Body of pancreas (tissue), 4 donors: ENCODE measurements at regions not wholly inside any gene's neighbourhood (a gene's known extent, or its start where the extent isn't known, plus 50 kb on each side); places are given as distances from the start of the nearest gene placed in this dataset.

Experiments
- CTCF ChIP-seq, 7 experiments: fragments of 450-650 bp in 4 of 7; fragments of 200-600 bp in 3 of 7; sonication (generic) in 3 of 7; IDR thresholded peaks; one replicate each; pipeline ENCODE4 v1.5.1; 2016 to 2019; ENCODE audit warnings: antibody characterized with exemption in 7 of 7
- POLR2A ChIP-seq, 3 donors: fragments of 450-650 bp; IDR thresholded peaks; one replicate each; pipeline ENCODE4 v1.6.1; 2016; ENCODE audit warnings: antibody characterized with exemption in 3 of 3, mild to moderate bottlenecking in 2 of 3

- no peak for TF ChIP-seq POLR2A (IDR thresholded peaks at IDR 0.05)
- no peak for TF ChIP-seq CTCF (IDR thresholded peaks at IDR 0.05)
Measured at GRCh38 chr7:67306331-67306730, 309.7 kb downstream of the TYW1 start.
